ENCODE measurements at regions not wholly inside any gene's neighbourhood (a gene's known extent, or its start where the extent isn't known, plus 50 kb on each side); places are given as distances from the start of the nearest gene placed in this dataset.
"Not testable (repeated sequence)": the region's sequence is repeated elsewhere in the genome, so short reads cannot be mapped to it uniquely, and the experiment has no call there.

GRCh38 chr6:76744151-76744720, 671.8 kb upstream of the IMPG1 start:
- TF ChIP-seq ZNF121 (CRISPR knock-in tag; IDR thresholded peaks at IDR 0.05); JUNB (CRISPR knock-in tag; IDR thresholded peaks at IDR 0.05; ENCODE audit: borderline replicate concordance); CBX5 (CRISPR knock-in tag; IDR thresholded peaks at IDR 0.05; ENCODE audit: borderline replicate concordance); RARA (CRISPR knock-in tag; IDR thresholded peaks at IDR 0.05); RAD21 (CRISPR knock-in tag; IDR thresholded peaks at IDR 0.05); LCORL (IDR thresholded peaks at IDR 0.05); LCORL (CRISPR knock-in tag; IDR thresholded peaks at IDR 0.05); SIN3B (IDR thresholded peaks at IDR 0.05; ENCODE audit: low read length); ZNF589 (CRISPR knock-in tag; conservative IDR thresholded peaks at IDR 0.05); ZKSCAN1 (IDR thresholded peaks at IDR 0.05; ENCODE audit: low read length); ZNF510 (CRISPR knock-in tag; IDR thresholded peaks at IDR 0.05; ENCODE audit: low read depth); TRAFD1 (CRISPR knock-in tag; IDR thresholded peaks at IDR 0.05; ENCODE audit: borderline replicate concordance); FOXP1 (IDR thresholded peaks at IDR 0.05); FOXP1 (CRISPR knock-in tag; IDR thresholded peaks at IDR 0.05): not testable (repeated sequence)
- TF ChIP-seq, protein P1, sequence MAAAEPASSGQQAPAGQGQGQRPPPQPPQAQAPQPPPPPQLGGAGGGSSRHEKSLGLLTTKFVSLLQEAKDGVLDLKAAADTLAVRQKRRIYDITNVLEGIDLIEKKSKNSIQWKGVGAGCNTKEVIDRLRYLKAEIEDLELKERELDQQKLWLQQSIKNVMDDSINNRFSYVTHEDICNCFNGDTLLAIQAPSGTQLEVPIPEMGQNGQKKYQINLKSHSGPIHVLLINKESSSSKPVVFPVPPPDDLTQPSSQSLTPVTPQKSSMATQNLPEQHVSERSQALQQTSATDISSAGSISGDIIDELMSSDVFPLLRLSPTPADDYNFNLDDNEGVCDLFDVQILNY (CRISPR knock-in tag; conservative IDR thresholded peaks at IDR 0.05) = not testable (repeated sequence)
- TF ChIP-seq, protein P2, sequence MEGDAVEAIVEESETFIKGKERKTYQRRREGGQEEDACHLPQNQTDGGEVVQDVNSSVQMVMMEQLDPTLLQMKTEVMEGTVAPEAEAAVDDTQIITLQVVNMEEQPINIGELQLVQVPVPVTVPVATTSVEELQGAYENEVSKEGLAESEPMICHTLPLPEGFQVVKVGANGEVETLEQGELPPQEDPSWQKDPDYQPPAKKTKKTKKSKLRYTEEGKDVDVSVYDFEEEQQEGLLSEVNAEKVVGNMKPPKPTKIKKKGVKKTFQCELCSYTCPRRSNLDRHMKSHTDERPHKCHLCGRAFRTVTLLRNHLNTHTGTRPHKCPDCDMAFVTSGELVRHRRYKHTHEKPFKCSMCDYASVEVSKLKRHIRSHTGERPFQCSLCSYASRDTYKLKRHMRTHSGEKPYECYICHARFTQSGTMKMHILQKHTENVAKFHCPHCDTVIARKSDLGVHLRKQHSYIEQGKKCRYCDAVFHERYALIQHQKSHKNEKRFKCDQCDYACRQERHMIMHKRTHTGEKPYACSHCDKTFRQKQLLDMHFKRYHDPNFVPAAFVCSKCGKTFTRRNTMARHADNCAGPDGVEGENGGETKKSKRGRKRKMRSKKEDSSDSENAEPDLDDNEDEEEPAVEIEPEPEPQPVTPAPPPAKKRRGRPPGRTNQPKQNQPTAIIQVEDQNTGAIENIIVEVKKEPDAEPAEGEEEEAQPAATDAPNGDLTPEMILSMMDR (CRISPR knock-in tag; IDR thresholded peaks at IDR 0.05) = not testable (repeated sequence)

Data from HepG2 (cell line).